ENCODE measurements at regions not wholly inside any gene's neighbourhood (a gene's known extent, or its start where the extent isn't known, plus 50 kb on each side); places are given as distances from the start of the nearest gene placed in this dataset.

DNA sequence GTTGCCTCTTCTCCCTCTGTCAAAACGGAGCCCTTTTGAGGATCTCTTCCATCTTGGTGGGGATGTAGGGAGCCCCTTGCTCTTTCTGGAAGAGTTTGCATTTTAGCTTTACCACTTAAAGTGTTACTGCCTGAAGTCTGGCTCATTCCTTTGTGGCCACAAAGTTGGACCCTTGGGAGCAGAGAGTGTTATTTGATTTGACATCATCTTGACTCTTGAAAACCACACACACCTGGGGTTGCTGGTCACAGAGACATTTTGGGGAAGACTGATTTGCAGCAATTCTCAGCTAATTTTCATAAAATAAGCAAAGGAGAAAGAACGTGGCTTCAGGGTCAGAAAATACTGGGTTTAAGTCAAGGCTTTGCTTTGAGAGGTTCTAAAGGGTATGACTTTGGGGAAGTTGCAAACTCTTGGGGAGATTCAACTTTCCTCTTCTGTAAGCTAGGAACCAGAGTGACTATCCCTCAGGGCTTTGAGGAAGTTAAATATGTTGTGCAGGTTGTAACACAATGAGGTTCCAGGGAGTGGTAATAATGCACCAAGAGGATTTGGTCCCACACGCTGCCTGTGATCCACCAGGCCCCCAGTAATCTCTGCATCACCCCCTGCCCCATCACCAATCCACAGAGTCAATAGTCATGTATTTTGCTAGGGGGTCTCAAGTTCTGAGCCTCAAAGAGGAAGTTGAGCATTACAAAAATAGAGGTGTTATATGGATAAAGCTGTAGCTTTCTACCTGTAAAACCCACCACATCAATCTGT is 141.6 kb upstream of the SLC24A3 start:
- TF ChIP-seq, protein P1, sequence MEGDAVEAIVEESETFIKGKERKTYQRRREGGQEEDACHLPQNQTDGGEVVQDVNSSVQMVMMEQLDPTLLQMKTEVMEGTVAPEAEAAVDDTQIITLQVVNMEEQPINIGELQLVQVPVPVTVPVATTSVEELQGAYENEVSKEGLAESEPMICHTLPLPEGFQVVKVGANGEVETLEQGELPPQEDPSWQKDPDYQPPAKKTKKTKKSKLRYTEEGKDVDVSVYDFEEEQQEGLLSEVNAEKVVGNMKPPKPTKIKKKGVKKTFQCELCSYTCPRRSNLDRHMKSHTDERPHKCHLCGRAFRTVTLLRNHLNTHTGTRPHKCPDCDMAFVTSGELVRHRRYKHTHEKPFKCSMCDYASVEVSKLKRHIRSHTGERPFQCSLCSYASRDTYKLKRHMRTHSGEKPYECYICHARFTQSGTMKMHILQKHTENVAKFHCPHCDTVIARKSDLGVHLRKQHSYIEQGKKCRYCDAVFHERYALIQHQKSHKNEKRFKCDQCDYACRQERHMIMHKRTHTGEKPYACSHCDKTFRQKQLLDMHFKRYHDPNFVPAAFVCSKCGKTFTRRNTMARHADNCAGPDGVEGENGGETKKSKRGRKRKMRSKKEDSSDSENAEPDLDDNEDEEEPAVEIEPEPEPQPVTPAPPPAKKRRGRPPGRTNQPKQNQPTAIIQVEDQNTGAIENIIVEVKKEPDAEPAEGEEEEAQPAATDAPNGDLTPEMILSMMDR (IDR thresholded peaks at IDR 0.05): no peak

DNA sequence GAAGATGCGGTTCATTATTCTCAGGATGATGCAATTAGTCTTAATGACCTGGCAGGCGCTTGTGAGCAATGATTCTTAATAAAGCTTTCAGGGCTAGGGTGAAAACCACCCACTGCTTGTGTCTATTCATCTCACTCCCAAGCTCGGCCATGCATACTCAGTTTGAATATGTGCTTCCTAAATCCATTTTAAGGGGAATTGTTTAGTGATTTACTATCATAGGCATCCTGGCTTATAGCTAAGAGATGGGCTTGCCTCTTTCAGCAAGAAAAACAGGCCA is 141.1 kb upstream of the SLC24A3 start:
- TF ChIP-seq, protein P1 (IDR thresholded peaks at IDR 0.05): no peak

DNA sequence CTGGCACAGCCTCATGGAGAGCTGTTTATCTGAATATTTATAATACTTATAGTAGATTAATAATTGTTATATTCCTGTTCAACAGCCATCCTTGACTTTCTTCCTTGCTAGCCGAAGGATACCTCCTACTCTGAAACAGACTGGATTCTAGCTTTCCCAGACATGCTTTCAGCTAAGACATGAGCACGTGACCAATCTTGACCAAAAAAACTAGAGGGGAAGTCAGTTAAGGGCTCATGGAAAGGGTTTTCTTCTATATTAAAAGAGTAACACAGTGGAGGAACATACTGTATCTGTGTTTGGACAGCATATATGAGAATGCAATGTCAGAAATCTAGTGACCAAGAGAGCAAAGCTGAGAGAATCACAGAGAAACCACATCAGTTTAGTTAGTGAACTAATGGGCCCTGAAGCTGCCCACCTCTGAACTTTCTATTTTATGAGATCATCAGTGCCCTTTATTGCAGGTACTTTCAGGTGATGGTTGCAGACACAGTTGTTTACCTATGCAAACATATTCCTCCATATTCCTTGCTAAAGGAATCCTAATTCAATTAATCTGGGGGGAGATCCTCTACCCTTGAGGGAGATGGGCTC is 140.4 kb upstream of the SLC24A3 start:
- TF ChIP-seq, protein P1 (IDR thresholded peaks at IDR 0.05): no peak

DNA sequence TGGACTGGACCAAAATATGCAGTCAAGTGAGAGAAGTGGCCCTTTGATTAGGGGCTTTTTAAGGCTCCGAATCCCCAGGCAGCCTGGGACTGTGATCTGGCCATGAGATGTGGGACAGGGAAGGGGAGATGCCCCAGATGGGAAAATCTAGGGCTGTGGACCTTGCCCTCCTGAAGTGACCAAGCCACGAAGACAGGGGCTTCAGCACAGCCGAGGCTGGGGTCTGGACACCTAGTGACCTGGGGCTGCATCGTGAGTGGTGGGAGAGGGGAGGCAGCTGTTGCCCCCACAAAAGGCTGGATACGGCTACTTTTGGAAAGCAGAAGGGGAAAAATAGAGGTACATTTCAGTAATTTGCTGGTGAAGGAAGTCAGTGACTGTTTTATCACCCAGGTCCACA is 139.5 kb upstream of the SLC24A3 start:
- TF ChIP-seq, protein P1 (IDR thresholded peaks at IDR 0.05): no peak

DNA sequence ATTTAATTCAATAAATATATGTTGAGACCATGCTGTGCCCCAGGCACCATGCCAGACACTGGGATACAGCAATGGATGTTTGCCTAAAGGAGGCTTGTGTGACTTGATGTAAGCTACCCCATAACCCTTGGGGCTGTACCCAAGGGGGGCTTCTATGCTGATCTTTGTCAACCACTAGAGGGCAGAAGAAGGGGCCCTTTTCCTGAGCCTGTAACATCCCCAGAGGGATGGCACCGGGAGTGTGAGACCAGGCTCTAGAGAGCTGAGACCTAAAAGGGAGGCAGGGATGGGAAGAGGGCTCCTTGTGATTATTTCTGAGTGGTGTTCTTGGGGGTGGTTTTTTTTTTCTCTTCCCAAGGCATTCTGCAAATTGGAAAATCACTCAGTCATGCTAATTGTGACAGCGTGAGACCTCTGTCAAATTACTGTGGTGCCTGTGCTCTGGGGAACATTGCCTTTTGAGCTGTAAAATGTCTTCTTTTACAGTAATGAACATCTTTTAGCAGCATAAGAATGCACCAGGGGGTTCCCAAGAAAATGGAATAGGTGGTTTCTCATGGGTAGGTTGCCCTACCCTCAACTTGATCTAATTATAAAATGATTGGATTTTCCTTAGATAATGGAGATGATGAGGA is 138.7 kb upstream of the SLC24A3 start:
- TF ChIP-seq, protein P1 (IDR thresholded peaks at IDR 0.05): peak; percentile 62

DNA sequence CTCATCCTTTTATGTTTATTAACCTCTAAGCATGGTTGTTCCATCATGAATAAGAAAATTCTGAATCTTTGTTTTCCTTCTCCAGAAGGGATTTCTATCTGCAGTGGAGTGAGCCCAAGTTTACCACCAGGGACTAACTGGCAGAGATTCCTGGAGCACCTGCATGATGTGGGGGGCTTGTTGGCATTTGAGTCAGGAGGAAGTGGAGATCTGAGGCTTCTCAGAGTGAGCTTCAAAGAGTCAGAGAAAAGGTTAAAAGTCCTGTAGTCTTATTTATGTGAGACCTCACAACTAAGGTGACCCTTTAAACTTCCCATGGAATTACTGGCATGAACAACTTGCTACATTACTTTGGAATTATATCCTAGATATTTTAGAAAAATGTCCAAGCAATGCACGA is 138.1 kb upstream of the SLC24A3 start:
- TF ChIP-seq, protein P1 (IDR thresholded peaks at IDR 0.05): no peak

DNA sequence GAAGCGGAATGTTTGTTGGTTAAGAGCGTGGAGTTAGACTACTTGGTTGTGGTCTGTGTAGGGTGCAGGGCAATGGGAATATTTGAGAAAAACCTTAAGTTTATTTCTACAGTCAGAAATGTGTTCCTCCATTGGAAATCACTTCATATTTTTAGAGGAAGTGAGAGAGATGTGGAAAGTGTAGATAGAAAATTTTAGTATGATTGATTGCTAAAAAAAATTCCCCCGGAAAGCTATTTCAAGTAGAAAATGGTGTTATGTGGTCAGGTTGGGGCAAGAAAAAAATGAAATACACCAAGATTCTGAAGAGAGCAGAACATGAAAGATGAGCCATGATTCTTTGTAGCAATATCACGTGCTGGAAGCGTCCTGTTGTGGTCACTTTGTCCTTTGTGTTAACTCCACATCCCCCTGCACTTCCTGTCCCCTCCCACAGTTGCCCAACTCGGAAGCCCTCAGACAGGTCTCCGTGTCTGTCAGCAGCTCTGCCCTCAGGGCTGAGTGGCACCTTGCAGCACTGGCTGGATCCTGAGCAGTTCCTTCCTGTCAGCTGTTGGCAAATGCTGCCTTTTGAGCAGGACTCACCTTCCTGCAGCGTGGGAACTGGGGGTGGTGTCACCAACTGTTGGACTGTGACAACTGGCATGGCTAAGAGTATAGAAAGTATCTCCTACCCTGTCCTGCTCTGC is 137.5 kb upstream of the SLC24A3 start:
- TF ChIP-seq, protein P1 (IDR thresholded peaks at IDR 0.05): no peak

All from LNCAP (cell line).